GM12864 (cell line): ENCODE measurements at regions not wholly inside any gene's neighbourhood (a gene's known extent, or its start where the extent isn't known, plus 50 kb on each side); places are given as distances from the start of the nearest gene placed in this dataset.

Source experiments
- DNase-seq: peaks from one replicate; pipeline ENCODE4 v3.0.0-alpha.2; 2011; ENCODE audit warnings: low read depth
- H3K4me3 ChIP-seq: 2 replicates; pipeline ENCODE4 v1.5.1; 2011; ENCODE audit warnings: mild to moderate bottlenecking, low read depth, low read length, control low read depth
- CTCF ChIP-seq: IDR thresholded peaks from 2 replicates; pipeline ENCODE4 v1.5.1; 2011; ENCODE audit warnings: low read depth, mild to moderate bottlenecking, moderate library complexity, low read length, control low read depth, inconsistent platforms; ENCODE audit errors: missing control alignments

- no peak for DNase-seq
- no peak for TF ChIP-seq CTCF
- H3K4me3 ChIP-seq: no peak overlapping the region
Observed at GRCh38 chr4:112003231-112003907, 141.9 kb upstream of the FAM241A start.

- no peak for DNase-seq
- no peak for TF ChIP-seq CTCF
- no peak overlapping the region for H3K4me3 ChIP-seq
Observed at GRCh38 chr4:112005027-112005426, 140.2 kb upstream of the FAM241A start.

- TF ChIP-seq CTCF: no peak
- no peak for DNase-seq
- no peak overlapping the region for H3K4me3 ChIP-seq
Observed at GRCh38 chr4:112007391-112007790, 137.9 kb upstream of the FAM241A start.

GRCh38 chr4:112015960-112016359, 129.3 kb upstream of the FAM241A start:
- DNase-seq: no peak
- no peak overlapping the region for H3K4me3 ChIP-seq
- no peak for TF ChIP-seq CTCF

- TF ChIP-seq CTCF: no peak
- no peak overlapping the region for H3K4me3 ChIP-seq
- no peak for DNase-seq
Observed at GRCh38 chr4:112023402-112023950, 121.8 kb upstream of the FAM241A start.

GRCh38 chr4:112026058-112026457, 119.2 kb upstream of the FAM241A start:
- TF ChIP-seq CTCF: no peak
- no peak overlapping the region for H3K4me3 ChIP-seq
- no peak for DNase-seq

GRCh38 chr4:112029771-112030171, 115.5 kb upstream of the FAM241A start:
- TF ChIP-seq CTCF: no peak
- no peak for DNase-seq
- H3K4me3 ChIP-seq: no peak overlapping the region
